B cell (primary cell): ENCODE measurements at regions not wholly inside any gene's neighbourhood (a gene's known extent, or its start where the extent isn't known, plus 50 kb on each side); places are given as distances from the start of the nearest gene placed in this dataset.
"Not testable (repeated sequence)": the region's sequence is repeated elsewhere in the genome, so short reads cannot be mapped to it uniquely, and the experiment has no call there.

Experiments
- EZH2 ChIP-seq: IDR thresholded peaks from 2 replicates; pipeline ENCODE4 v1.6.1; 2012; ENCODE audit warnings: borderline replicate concordance, low read depth, mild to moderate bottlenecking, moderate library complexity, low read length; ENCODE audit not compliant: insufficient read depth, poor library complexity, severe bottlenecking
- TF ChIP-seq, protein P1 (sequence below): fragments of 200-600 bp; IDR thresholded peaks from one replicate; pipeline ENCODE4 v1.8.0; 2022; ENCODE audit warnings: antibody characterized with exemption, mild to moderate bottlenecking

DNA sequence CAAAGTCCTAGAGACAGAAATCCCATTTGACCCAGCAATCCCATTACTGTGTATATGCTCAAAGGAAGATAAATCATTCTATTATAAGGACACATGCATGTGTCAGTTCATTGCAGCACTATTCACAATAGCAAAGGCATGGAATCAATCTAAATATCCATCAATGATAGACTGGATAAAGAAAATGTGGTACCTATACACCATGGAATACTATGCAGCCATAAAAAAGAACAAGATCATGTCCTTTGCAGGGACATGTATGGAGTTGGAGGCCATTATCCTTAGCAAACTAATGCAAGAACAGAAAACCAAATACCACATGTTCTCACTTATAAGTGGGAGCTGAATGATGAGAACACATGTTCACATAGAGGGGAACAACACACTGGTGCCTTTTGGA, 169.8 kb upstream of the ATXN1 start:
- TF ChIP-seq, protein P1, sequence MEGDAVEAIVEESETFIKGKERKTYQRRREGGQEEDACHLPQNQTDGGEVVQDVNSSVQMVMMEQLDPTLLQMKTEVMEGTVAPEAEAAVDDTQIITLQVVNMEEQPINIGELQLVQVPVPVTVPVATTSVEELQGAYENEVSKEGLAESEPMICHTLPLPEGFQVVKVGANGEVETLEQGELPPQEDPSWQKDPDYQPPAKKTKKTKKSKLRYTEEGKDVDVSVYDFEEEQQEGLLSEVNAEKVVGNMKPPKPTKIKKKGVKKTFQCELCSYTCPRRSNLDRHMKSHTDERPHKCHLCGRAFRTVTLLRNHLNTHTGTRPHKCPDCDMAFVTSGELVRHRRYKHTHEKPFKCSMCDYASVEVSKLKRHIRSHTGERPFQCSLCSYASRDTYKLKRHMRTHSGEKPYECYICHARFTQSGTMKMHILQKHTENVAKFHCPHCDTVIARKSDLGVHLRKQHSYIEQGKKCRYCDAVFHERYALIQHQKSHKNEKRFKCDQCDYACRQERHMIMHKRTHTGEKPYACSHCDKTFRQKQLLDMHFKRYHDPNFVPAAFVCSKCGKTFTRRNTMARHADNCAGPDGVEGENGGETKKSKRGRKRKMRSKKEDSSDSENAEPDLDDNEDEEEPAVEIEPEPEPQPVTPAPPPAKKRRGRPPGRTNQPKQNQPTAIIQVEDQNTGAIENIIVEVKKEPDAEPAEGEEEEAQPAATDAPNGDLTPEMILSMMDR = not testable (repeated sequence)
- not testable (repeated sequence) for TF ChIP-seq EZH2
